CD14-positive monocyte (primary cell): ENCODE measurements at regions not wholly inside any gene's neighbourhood (a gene's known extent, or its start where the extent isn't known, plus 50 kb on each side); places are given as distances from the start of the nearest gene placed in this dataset.

Experiments
- DNase-seq, 3 donors: peaks; one replicate each; pipeline ENCODE4 v3.0.0-alpha.2; 2011 to 2022
- H2AFZ ChIP-seq: 2 replicates; pipeline ENCODE4 v1.6.0; 2012; ENCODE audit warnings: mild to moderate bottlenecking, low read depth, low read length, inconsistent platforms; ENCODE audit not compliant: insufficient read depth, poor library complexity, severe bottlenecking
- H3K27ac ChIP-seq, 2 donors: 1 replicate in 1 of 2; 2 replicates in 1 of 2; pipeline ENCODE4 v1.5.1; 2012 to 2013; ENCODE audit warnings: low read length in 2 of 2, control low read depth in 1 of 2, inconsistent platforms in 1 of 2, low read depth in 1 of 2, mild to moderate bottlenecking in 1 of 2
- H3K27me3 ChIP-seq, 2 donors: one replicate each; pipeline versions ENCODE4 v1.6.0 to v1.6.1; 2011 to 2013; ENCODE audit warnings: low read length in 2 of 2; ENCODE audit not compliant: control insufficient read depth in 2 of 2, insufficient read depth in 2 of 2
- H3K36me3 ChIP-seq, 2 donors: replicated peaks in 1 of 2; 1 replicate in 1 of 2; 2 replicates in 1 of 2; pipeline versions ENCODE4 v1.5.1 to v1.6.1; 2012 to 2013; ENCODE audit warnings: low read length in 2 of 2, control low read depth in 1 of 2, inconsistent platforms in 1 of 2, mild to moderate bottlenecking in 1 of 2; ENCODE audit not compliant: insufficient read depth in 2 of 2, control insufficient read depth in 1 of 2
- H3K4me1 ChIP-seq, 2 donors: 1 replicate in 1 of 2; 2 replicates in 1 of 2; pipeline versions ENCODE4 v1.5.1 to v1.6.1; 2012 to 2013; ENCODE audit warnings: low read length in 2 of 2, control low read depth in 1 of 2, inconsistent platforms in 1 of 2, mild to moderate bottlenecking in 1 of 2, moderate library complexity in 1 of 2; ENCODE audit not compliant: insufficient read depth in 2 of 2, control insufficient read depth in 1 of 2
- H3K4me2 ChIP-seq: replicated peaks from 2 replicates; pipeline ENCODE3; 2012; ENCODE audit warnings: low read length, moderate library complexity, mild to moderate bottlenecking; ENCODE audit not compliant: poor library complexity, severe bottlenecking; ENCODE audit errors: extremely low read depth
- H3K4me3 ChIP-seq, 3 experiments: fragments of 200-600 bp in 1 of 3; sonication (generic) in 1 of 3; replicated peaks in 1 of 3; 1 replicate in 2 of 3; 2 replicates in 1 of 3; pipeline ENCODE4 v1.5.1; 2011 to 2013; ENCODE audit warnings: low read length in 3 of 3, mild to moderate bottlenecking in 3 of 3, control low read depth in 2 of 3, low read depth in 2 of 3, inconsistent platforms in 1 of 3, moderate library complexity in 1 of 3
- H3K79me2 ChIP-seq: 2 replicates; pipeline ENCODE4 v1.6.0; 2012; ENCODE audit warnings: mild to moderate bottlenecking, control low read depth, inconsistent platforms, low read length, moderate library complexity; ENCODE audit not compliant: insufficient read depth
- H3K9ac ChIP-seq: 2 replicates; pipeline ENCODE4 v1.6.0; 2017; ENCODE audit warnings: low read length, mild to moderate bottlenecking; ENCODE audit not compliant: insufficient read depth, poor library complexity, severe bottlenecking
- H3K9me3 ChIP-seq, 2 donors: replicated peaks in 1 of 2; 1 replicate in 1 of 2; 2 replicates in 1 of 2; pipeline versions ENCODE4 v1.5.1 to v1.6.1; 2012 to 2013; ENCODE audit warnings: low read length in 2 of 2, control low read depth in 1 of 2; ENCODE audit not compliant: control insufficient read depth in 1 of 2, insufficient read depth in 1 of 2
- H4K20me1 ChIP-seq: 2 replicates; pipeline ENCODE4 v1.6.0; 2012; ENCODE audit warnings: mild to moderate bottlenecking, low read length, control low read depth, moderate library complexity; ENCODE audit not compliant: insufficient read depth
- H3K27ac Mint-ChIP-seq, 7 donors: one replicate each; pipeline ENCODE4 v1.8.0; 2020; ENCODE audit warnings: mild to moderate bottlenecking in 7 of 7, mixed read lengths in 7 of 7, moderate library complexity in 6 of 7, inconsistent platforms in 2 of 7
- H3K27me3 Mint-ChIP-seq, 3 donors: one replicate each; pipeline ENCODE4 v1.8.0; 2021 to 2022; ENCODE audit warnings: low read depth in 3 of 3, mild to moderate bottlenecking in 3 of 3, mixed read lengths in 3 of 3, moderate library complexity in 3 of 3, inconsistent platforms in 1 of 3
- H3K36me3 Mint-ChIP-seq, 2 donors: one replicate each; pipeline ENCODE4 v1.8.0; 2020; ENCODE audit warnings: mixed read lengths in 2 of 2, inconsistent platforms in 1 of 2, mild to moderate bottlenecking in 1 of 2
- H3K4me1 Mint-ChIP-seq: one replicate; pipeline ENCODE4 v1.8.0; 2020; ENCODE audit warnings: mild to moderate bottlenecking, mixed read lengths
- H3K4me3 Mint-ChIP-seq, 2 donors: one replicate each; pipeline ENCODE4 v1.8.0; 2020; ENCODE audit warnings: mild to moderate bottlenecking in 2 of 2, mixed read lengths in 2 of 2, moderate library complexity in 1 of 2
- H3K9me3 Mint-ChIP-seq, 7 donors: one replicate each; pipeline ENCODE4 v1.8.0; 2020 to 2022; ENCODE audit warnings: mixed read lengths in 7 of 7, mild to moderate bottlenecking in 6 of 7, moderate library complexity in 6 of 7, inconsistent platforms in 2 of 7
- WGBS: methylation state at CpG from one replicate; pipeline ENCODE4 v1.1.5; 2013; ENCODE audit warnings: missing lambda C conversion rate; ENCODE audit not compliant: insufficient coverage; 5-methylcytosine and 5-hydroxymethylcytosine counted together
- intact Hi-C, 2 donors: fragments of 100-400 bp; cut with micrococcal nuclease; formaldehyde crosslinking; loops; one replicate each; pipeline versions ENCODE4 v1.15.0 to v1.15.1; 2023
- TF ChIP-seq, protein P1 (sequence below): fragments of 200-600 bp; IDR thresholded peaks from one replicate; pipeline ENCODE4 v1.8.0; 2022; ENCODE audit warnings: antibody characterized with exemption, mild to moderate bottlenecking

DNA sequence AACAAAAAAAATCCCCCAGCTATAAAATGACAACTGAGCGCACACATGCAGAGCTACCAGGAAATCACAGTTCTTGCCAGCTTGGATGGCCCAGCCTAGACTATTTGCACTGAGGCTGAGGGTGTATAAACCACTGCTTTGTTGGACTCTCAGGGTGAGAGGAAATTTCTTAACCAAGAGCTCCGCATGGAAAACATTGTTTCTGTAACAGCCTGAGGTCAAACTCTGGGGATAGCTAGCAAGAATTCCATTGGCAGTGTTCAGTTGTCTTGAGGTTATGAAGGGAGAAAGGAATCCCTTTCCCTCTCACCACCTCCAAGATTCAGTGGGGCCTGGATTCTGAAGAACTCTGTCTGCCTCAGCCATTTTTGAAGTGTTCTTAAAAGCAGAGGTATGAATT lies 360.0 kb downstream of the OSTF1 start:
- Histone ChIP-seq H3K4me1 (no peaks in the 10 kb centered on the region), H3K27ac (no peak overlapping the region), H3K27me3 (no peaks in the 10 kb centered on the region), H3K36me3 (no peaks in the 10 kb centered on the region), H3K4me2 (no peak overlapping the region), H2AFZ (no peak overlapping the region), H4K20me1 (no peaks in the 10 kb centered on the region), H3K79me2 (no peaks in the 10 kb centered on the region), H3K9ac (no peak overlapping the region), H3K9me3 (peaks cover 0 to 4% of the 10 kb centered on the region in 2 donors), H3K4me3 (no peak overlapping the region)
- DNase-seq = no peak
- 100% methylated on average over 2 of the region's 2 CpGs for WGBS
- H3K9me3 Mint-ChIP-seq = peaks cover 2 to 10% (median 4%) of the 10 kb centered on the region in 7 donors
- H3K27ac Mint-ChIP-seq = no peak overlapping the region
- peaks cover 0 to 4% (median 0%) of the 10 kb centered on the region in 3 donors for H3K27me3 Mint-ChIP-seq
- H3K36me3 Mint-ChIP-seq = no peaks in the 10 kb centered on the region
- no peak overlapping the region for H3K4me3 Mint-ChIP-seq
- TF ChIP-seq, protein P1, sequence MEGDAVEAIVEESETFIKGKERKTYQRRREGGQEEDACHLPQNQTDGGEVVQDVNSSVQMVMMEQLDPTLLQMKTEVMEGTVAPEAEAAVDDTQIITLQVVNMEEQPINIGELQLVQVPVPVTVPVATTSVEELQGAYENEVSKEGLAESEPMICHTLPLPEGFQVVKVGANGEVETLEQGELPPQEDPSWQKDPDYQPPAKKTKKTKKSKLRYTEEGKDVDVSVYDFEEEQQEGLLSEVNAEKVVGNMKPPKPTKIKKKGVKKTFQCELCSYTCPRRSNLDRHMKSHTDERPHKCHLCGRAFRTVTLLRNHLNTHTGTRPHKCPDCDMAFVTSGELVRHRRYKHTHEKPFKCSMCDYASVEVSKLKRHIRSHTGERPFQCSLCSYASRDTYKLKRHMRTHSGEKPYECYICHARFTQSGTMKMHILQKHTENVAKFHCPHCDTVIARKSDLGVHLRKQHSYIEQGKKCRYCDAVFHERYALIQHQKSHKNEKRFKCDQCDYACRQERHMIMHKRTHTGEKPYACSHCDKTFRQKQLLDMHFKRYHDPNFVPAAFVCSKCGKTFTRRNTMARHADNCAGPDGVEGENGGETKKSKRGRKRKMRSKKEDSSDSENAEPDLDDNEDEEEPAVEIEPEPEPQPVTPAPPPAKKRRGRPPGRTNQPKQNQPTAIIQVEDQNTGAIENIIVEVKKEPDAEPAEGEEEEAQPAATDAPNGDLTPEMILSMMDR = no peak
- intact Hi-C loops = no loop called here
- no peaks in the 10 kb centered on the region for H3K4me1 Mint-ChIP-seq

- peaks cover 0 to 4% (median 0%) of the 10 kb centered on the region in 3 donors for H3K27me3 Mint-ChIP-seq
- H3K4me1 Mint-ChIP-seq = no peaks in the 10 kb centered on the region
- H3K4me3 Mint-ChIP-seq = no peak overlapping the region
- H3K9me3 Mint-ChIP-seq = peaks cover 0 to 6% (median 2%) of the 10 kb centered on the region in 7 donors
- H3K36me3 Mint-ChIP-seq = no peaks in the 10 kb centered on the region
- intact Hi-C loops = no loop called here
- H3K4me1 ChIP-seq = no peaks in the 10 kb centered on the region
- TF ChIP-seq, protein P1 = no peak
- H3K4me2 ChIP-seq = no peak overlapping the region
- H3K27ac ChIP-seq = no peak overlapping the region
- no peaks in the 10 kb centered on the region for H3K9me3 ChIP-seq
- no peak overlapping the region for H3K9ac ChIP-seq
- H3K27me3 ChIP-seq = no peaks in the 10 kb centered on the region
- H2AFZ ChIP-seq = no peak overlapping the region
- DNase-seq = no peak
- 100% methylated on average over 1 of the region's 2 CpGs for WGBS
- H3K4me3 ChIP-seq = no peak overlapping the region
- H3K36me3 ChIP-seq = no peaks in the 10 kb centered on the region
- no peak overlapping the region for H3K27ac Mint-ChIP-seq
- no peaks in the 10 kb centered on the region for H3K79me2 ChIP-seq
- no peaks in the 10 kb centered on the region for H4K20me1 ChIP-seq
Measured at GRCh38 chr9:75448955-75449354, 360.6 kb downstream of the OSTF1 start.
